OCI-LY1 (cell line): ENCODE measurements at regions not wholly inside any gene's neighbourhood (a gene's known extent, or its start where the extent isn't known, plus 50 kb on each side); places are given as distances from the start of the nearest gene placed in this dataset.

Experiments used
- EZH2 ChIP-seq: fragments of 200-600 bp; sonication (generic), shearing (Covaris generic); IDR thresholded peaks from 2 replicates; pipeline ENCODE4 v1.8.0; 2017; ENCODE audit warnings: borderline replicate concordance, mixed run types, mild to moderate bottlenecking, antibody characterized with exemption, low read length, moderate library complexity, mixed read lengths
- TF ChIP-seq, protein P1 (sequence below): fragments of 200-600 bp; sonication (generic), shearing (Covaris generic); IDR thresholded peaks from 2 replicates; pipeline ENCODE4 v1.5.1; 2017; ENCODE audit warnings: mild to moderate bottlenecking, antibody characterized with exemption, low read length, moderate library complexity, mixed read lengths

DNA sequence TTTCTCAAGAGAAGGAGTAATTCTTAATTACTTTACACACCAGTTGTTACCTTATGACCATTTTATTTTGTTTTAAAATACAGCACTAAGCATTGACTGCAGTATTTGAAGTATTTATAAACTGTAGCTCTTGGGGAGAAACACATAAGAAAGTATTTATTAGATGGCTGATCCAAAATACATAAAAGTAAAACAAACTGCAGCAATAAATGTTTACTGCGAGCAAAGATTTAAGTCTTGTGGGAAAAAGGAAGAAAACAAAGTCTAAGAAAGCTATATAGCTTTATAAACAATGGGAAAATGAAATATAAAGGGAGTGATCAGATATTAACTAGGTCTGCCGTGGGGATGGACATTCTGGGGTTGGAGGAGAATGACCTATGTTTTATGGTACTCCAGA lies 347.2 kb upstream of the ZC3H15 start:
- TF ChIP-seq EZH2, result no peak
- TF ChIP-seq, protein P1, sequence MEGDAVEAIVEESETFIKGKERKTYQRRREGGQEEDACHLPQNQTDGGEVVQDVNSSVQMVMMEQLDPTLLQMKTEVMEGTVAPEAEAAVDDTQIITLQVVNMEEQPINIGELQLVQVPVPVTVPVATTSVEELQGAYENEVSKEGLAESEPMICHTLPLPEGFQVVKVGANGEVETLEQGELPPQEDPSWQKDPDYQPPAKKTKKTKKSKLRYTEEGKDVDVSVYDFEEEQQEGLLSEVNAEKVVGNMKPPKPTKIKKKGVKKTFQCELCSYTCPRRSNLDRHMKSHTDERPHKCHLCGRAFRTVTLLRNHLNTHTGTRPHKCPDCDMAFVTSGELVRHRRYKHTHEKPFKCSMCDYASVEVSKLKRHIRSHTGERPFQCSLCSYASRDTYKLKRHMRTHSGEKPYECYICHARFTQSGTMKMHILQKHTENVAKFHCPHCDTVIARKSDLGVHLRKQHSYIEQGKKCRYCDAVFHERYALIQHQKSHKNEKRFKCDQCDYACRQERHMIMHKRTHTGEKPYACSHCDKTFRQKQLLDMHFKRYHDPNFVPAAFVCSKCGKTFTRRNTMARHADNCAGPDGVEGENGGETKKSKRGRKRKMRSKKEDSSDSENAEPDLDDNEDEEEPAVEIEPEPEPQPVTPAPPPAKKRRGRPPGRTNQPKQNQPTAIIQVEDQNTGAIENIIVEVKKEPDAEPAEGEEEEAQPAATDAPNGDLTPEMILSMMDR, result no peak
